Esophagus (tissue), 2 donors: ENCODE measurements at regions not wholly inside any gene's neighbourhood (a gene's known extent, or its start where the extent isn't known, plus 50 kb on each side); places are given as distances from the start of the nearest gene placed in this dataset.

Experiments
- H3K27ac ChIP-seq, 2 donors: one replicate each; pipeline ENCODE4 v1.5.1; 2013; ENCODE audit warnings: low read depth in 2 of 2, mild to moderate bottlenecking in 2 of 2, inconsistent platforms in 1 of 2, low read length in 1 of 2, moderate library complexity in 1 of 2
- H3K27me3 ChIP-seq, 2 donors: one replicate each; pipeline ENCODE4 v1.6.1; 2013; ENCODE audit warnings: low read length in 2 of 2, control low read depth in 1 of 2, mild to moderate bottlenecking in 1 of 2; ENCODE audit not compliant: insufficient read depth in 2 of 2, control insufficient read depth in 1 of 2
- H3K36me3 ChIP-seq, 2 donors: one replicate each; pipeline ENCODE4 v1.6.1; 2013; ENCODE audit warnings: low read length in 1 of 2; ENCODE audit not compliant: control insufficient read depth in 2 of 2, insufficient read depth in 2 of 2
- H3K4me1 ChIP-seq, 2 donors: one replicate each; pipeline ENCODE4 v1.6.1; 2013; ENCODE audit warnings: low read length in 1 of 2; ENCODE audit not compliant: control insufficient read depth in 2 of 2, insufficient read depth in 2 of 2
- H3K4me3 ChIP-seq, 2 donors: one replicate each; pipeline ENCODE4 v1.5.1; 2013; ENCODE audit warnings: low read length in 2 of 2, mild to moderate bottlenecking in 2 of 2, low read depth in 1 of 2, moderate library complexity in 1 of 2
- H3K9me3 ChIP-seq, 2 donors: one replicate each; pipeline ENCODE4 v1.6.1; 2013; ENCODE audit warnings: mild to moderate bottlenecking in 2 of 2, low read depth in 1 of 2, low read length in 1 of 2, moderate library complexity in 1 of 2; ENCODE audit not compliant: control insufficient read depth in 2 of 2, insufficient read depth in 1 of 2
- whole genome bisulfite sequencing, 2 donors: extraction: QIAGEN DNeasy Blood & Tissue Kit; methylation state at CpG; one replicate each; pipeline ENCODE4 v1.1.7; 2013; 5-methylcytosine and 5-hydroxymethylcytosine counted together
- donor health status: healthy with polysubstance abuse.
- donor health status: Bipolar disorder and iron deficiency.

- Histone ChIP-seq H3K4me1 (no peaks in the 10 kb centered on the region), H3K36me3 (no peaks in the 10 kb centered on the region), H3K4me3 (no peak overlapping the region), H3K27me3 (no peaks in the 10 kb centered on the region), H3K9me3 (no peaks in the 10 kb centered on the region), H3K27ac (no peak overlapping the region)
- 29 to 35% methylated on average over 1 of the region's 1 CpG for WGBS, 2 donors
Observed at GRCh38 chr3:162217647-162218046, 721.0 kb downstream of the OTOL1 start.

- 40 to 82% methylated on average over 4 of the region's 4 CpGs for WGBS, 2 donors
- Histone ChIP-seq H3K9me3 (no peaks in the 10 kb centered on the region), H3K4me1 (no peaks in the 10 kb centered on the region), H3K36me3 (no peaks in the 10 kb centered on the region), H3K27ac (no peak overlapping the region), H3K27me3 (no peaks in the 10 kb centered on the region), H3K4me3 (no peak overlapping the region)
Observed at GRCh38 chr3:162218479-162218878, 721.9 kb downstream of the OTOL1 start.

- Histone ChIP-seq H3K36me3 (no peaks in the 10 kb centered on the region), H3K27ac (no peak overlapping the region), H3K4me1 (no peaks in the 10 kb centered on the region), H3K27me3 (no peaks in the 10 kb centered on the region), H3K9me3 (no peaks in the 10 kb centered on the region), H3K4me3 (no peak overlapping the region)
- WGBS, 2 donors: 92 to 94% methylated on average over 4 of the region's 4 CpGs
Observed at GRCh38 chr3:162224746-162225145, 728.1 kb downstream of the OTOL1 start.

GRCh38 chr3:162236949-162237348 lies 740.3 kb downstream of the OTOL1 start:
- 76 to 78% methylated on average over 5 of the region's 5 CpGs for WGBS, 2 donors
- no peak overlapping the region for H3K4me3 ChIP-seq

GRCh38 chr3:162250782-162251181 lies 754.2 kb downstream of the OTOL1 start:
- H3K36me3 ChIP-seq: no peaks in the 10 kb centered on the region
- H3K27me3 ChIP-seq: no peaks in the 10 kb centered on the region
- no peak overlapping the region for H3K4me3 ChIP-seq
- H3K4me1 ChIP-seq: no peaks in the 10 kb centered on the region
- no peaks in the 10 kb centered on the region for H3K9me3 ChIP-seq
- 80 to 84% methylated on average over 1 of the region's 1 CpG for WGBS, 2 donors
- H3K27ac ChIP-seq: no peak overlapping the region

More at GRCh38 chr3:162236949-162237348, 740.3 kb downstream of the OTOL1 start:
- Histone ChIP-seq H3K9me3 (no peaks in the 10 kb centered on the region), H3K27ac (no peak overlapping the region), H3K27me3 (no peaks in the 10 kb centered on the region), H3K36me3 (no peaks in the 10 kb centered on the region), H3K4me1 (no peaks in the 10 kb centered on the region)

GRCh38 chr3:162262129-162262528 lies 765.5 kb downstream of the OTOL1 start:
- H3K4me3 ChIP-seq: no peak overlapping the region
- H3K36me3 ChIP-seq: no peaks in the 10 kb centered on the region
- 55 to 63% methylated on average over 1 of the region's 1 CpG for WGBS, 2 donors
- peaks cover 0 to 3% of the 10 kb centered on the region in 2 donors for H3K9me3 ChIP-seq
- H3K27me3 ChIP-seq: no peaks in the 10 kb centered on the region
- no peaks in the 10 kb centered on the region for H3K4me1 ChIP-seq
- no peak overlapping the region for H3K27ac ChIP-seq

- Histone ChIP-seq H3K36me3 (no peaks in the 10 kb centered on the region), H3K4me3 (no peak overlapping the region), H3K27me3 (no peaks in the 10 kb centered on the region), H3K27ac (no peak overlapping the region), H3K9me3 (peaks cover 0 to 3% of the 10 kb centered on the region in 2 donors), H3K4me1 (no peaks in the 10 kb centered on the region)
- WGBS, 2 donors: 67 to 77% methylated on average over 2 of the region's 2 CpGs
Observed at GRCh38 chr3:162263596-162263995, 767.0 kb downstream of the OTOL1 start.

- 63 to 71% methylated on average over 9 of the region's 9 CpGs for WGBS, 2 donors
- H3K4me3 ChIP-seq: no peak overlapping the region
- no peaks in the 10 kb centered on the region for H3K9me3 ChIP-seq
- no peaks in the 10 kb centered on the region for H3K4me1 ChIP-seq
- H3K36me3 ChIP-seq: no peaks in the 10 kb centered on the region
- no peak overlapping the region for H3K27ac ChIP-seq
- no peaks in the 10 kb centered on the region for H3K27me3 ChIP-seq
Observed at GRCh38 chr3:162269636-162270458, 773.2 kb downstream of the OTOL1 start.

- Histone ChIP-seq H3K4me1 (no peaks in the 10 kb centered on the region), H3K36me3 (no peaks in the 10 kb centered on the region), H3K27ac (no peak overlapping the region), H3K9me3 (no peaks in the 10 kb centered on the region), H3K4me3 (no peak overlapping the region), H3K27me3 (no peaks in the 10 kb centered on the region)
Observed at GRCh38 chr3:162274070-162274469, 777.5 kb downstream of the OTOL1 start.

- Histone ChIP-seq H3K4me3 (no peak overlapping the region), H3K9me3 (no peaks in the 10 kb centered on the region), H3K4me1 (no peaks in the 10 kb centered on the region), H3K27me3 (no peaks in the 10 kb centered on the region), H3K36me3 (no peaks in the 10 kb centered on the region), H3K27ac (no peak overlapping the region)
- 84 to 85% methylated on average over 2 of the region's 2 CpGs for WGBS, 2 donors
Observed at GRCh38 chr3:162278834-162279233, 782.2 kb downstream of the OTOL1 start.
